HFFc6 (cell line): ENCODE measurements at regions not wholly inside any gene's neighbourhood (a gene's known extent, or its start where the extent isn't known, plus 50 kb on each side); places are given as distances from the start of the nearest gene placed in this dataset.

Experiments
- DNase-seq: peaks from one replicate; pipeline ENCODE4 v3.0.0-alpha.2; 2018
- H3K27ac Mint-ChIP-seq: 2 replicates; pipeline ENCODE4 v1.8.0; 2020; ENCODE audit warnings: mild to moderate bottlenecking, mixed read lengths
- H3K27me3 Mint-ChIP-seq: 2 replicates; pipeline ENCODE4 v1.8.0; 2021; ENCODE audit warnings: mild to moderate bottlenecking, moderate library complexity, mixed read lengths; ENCODE audit not compliant: insufficient read depth
- H3K36me3 Mint-ChIP-seq: 2 replicates; pipeline ENCODE4 v1.8.0; 2021; ENCODE audit warnings: low read depth, mixed read lengths
- H3K4me1 Mint-ChIP-seq: 2 replicates; pipeline ENCODE4 v1.8.0; 2020; ENCODE audit warnings: low read depth, mixed read lengths
- H3K4me3 Mint-ChIP-seq: 2 replicates; pipeline ENCODE4 v1.8.0; 2020; ENCODE audit warnings: mild to moderate bottlenecking, moderate library complexity, mixed read lengths
- H3K9me3 Mint-ChIP-seq: 2 replicates; pipeline ENCODE4 v1.8.0; 2020; ENCODE audit warnings: mild to moderate bottlenecking, mixed read lengths
- CTCF ChIP-seq: fragments of 200-600 bp; sonication (generic); IDR thresholded peaks from 2 replicates; pipeline ENCODE4 v1.5.0; 2021; ENCODE audit warnings: antibody characterized with exemption, mild to moderate bottlenecking

DNA sequence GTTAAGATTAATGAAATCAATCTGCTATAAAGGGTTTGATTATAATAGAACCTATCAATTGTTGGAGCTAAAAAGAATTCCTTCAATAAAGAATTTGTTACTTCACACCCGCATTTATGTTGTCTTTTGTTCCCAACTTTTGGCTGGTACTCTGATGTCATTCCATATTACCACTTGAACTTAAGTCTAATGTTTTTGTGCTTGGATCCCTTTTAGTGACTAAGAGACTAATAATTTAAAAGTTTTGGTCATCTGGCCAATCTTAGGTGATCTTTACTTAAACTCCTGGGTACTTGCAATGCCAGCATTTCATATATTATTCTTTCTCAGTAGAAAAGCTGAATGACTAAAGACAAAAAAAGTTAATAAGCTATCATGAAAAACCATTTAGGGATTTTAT, 113.0 kb downstream of the TMEM30B start:
- no peak for TF ChIP-seq CTCF
- Mint-ChIP-seq H3K4me3 (no peak overlapping the region), H3K4me1 (peaks cover 5% of the 10 kb centered on the region; the same call in 1 of the 2 replicates), H3K27me3 (peaks cover 3% of the 10 kb centered on the region), H3K27ac (no peak overlapping the region), H3K36me3 (peaks cover 12% of the 10 kb centered on the region), H3K9me3 (peaks cover 5% of the 10 kb centered on the region; the same call in 1 of the 2 replicates)
- DNase-seq: no peak

GRCh38 chr14:61167642-61168041, 113.5 kb downstream of the TMEM30B start:
- Mint-ChIP-seq H3K4me3 (no peak overlapping the region), H3K27me3 (peaks cover 3% of the 10 kb centered on the region), H3K36me3 (peaks cover 7% of the 10 kb centered on the region), H3K9me3 (peaks cover 5% of the 10 kb centered on the region; the same call in 1 of the 2 replicates), H3K4me1 (peaks cover 5% of the 10 kb centered on the region; the same call in 1 of the 2 replicates), H3K27ac (no peak overlapping the region)
- no peak for TF ChIP-seq CTCF
- no peak for DNase-seq

DNA sequence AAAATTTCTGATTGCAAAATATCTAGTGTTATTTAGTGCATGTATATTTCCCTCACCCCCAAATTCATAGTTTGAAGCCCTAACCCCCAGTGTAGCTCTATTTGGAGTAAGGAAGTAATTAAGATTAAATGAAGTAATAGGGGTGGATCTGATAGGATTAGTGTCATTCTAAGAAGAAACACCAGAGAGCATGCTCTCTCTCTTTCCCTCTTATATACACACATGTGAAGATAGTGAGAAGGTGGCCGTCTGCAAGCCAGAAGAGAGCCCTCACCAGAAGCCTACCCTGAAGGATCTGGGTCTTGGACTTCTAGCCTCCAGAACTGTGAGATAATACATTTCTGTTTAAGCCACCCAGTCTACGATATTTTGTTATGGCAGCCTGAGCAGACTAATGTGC, 120.3 kb downstream of the TMEM30B start:
- Mint-ChIP-seq H3K4me3 (no peak overlapping the region), H3K36me3 (peaks cover 5% of the 10 kb centered on the region), H3K27me3 (peaks cover 3% of the 10 kb centered on the region), H3K27ac (no peak overlapping the region), H3K9me3 (peaks cover 5% of the 10 kb centered on the region; the same call in 1 of the 2 replicates), H3K4me1 (no peaks in the 10 kb centered on the region)
- TF ChIP-seq CTCF: no peak
- no peak for DNase-seq

- no peak for TF ChIP-seq CTCF
- DNase-seq: no peak
- H3K4me3 Mint-ChIP-seq: no peak overlapping the region
- no peaks in the 10 kb centered on the region for H3K9me3 Mint-ChIP-seq
- 0 out of 2 replicates have a peak, but pooled peaks cover 5% of the 10 kb centered on the region for H3K36me3 Mint-ChIP-seq
- peak overlapping the region; percentile 38 for H3K27ac Mint-ChIP-seq
- H3K4me1 Mint-ChIP-seq: peaks cover 48% of the 10 kb centered on the region
- peaks cover 2% of the 10 kb centered on the region; the same call in 1 of the 2 replicates for H3K27me3 Mint-ChIP-seq
These were observed 126.5 kb downstream of the TMEM30B start for GRCh38 chr14:61154641-61155040.

GRCh38 chr14:61153914-61154545, 127.1 kb downstream of the TMEM30B start:
- no peak for DNase-seq
- Mint-ChIP-seq H3K27me3 (peaks cover 2% of the 10 kb centered on the region; the same call in 1 of the 2 replicates), H3K27ac (no peak overlapping the region), H3K4me3 (no peak overlapping the region), H3K4me1 (peaks cover 53% of the 10 kb centered on the region), H3K9me3 (no peaks in the 10 kb centered on the region), H3K36me3 (0 out of 2 replicates have a peak, but pooled peaks cover 5% of the 10 kb centered on the region)
- TF ChIP-seq CTCF: no peak
